Epidermal melanocyte (primary cell): ENCODE measurements at regions not wholly inside any gene's neighbourhood (a gene's known extent, or its start where the extent isn't known, plus 50 kb on each side); places are given as distances from the start of the nearest gene placed in this dataset.

Experiments
- DNase-seq: peaks from one replicate; pipeline ENCODE4 v3.0.0; 2011; ENCODE audit warnings: low spot score; ENCODE audit not compliant: insufficient read length

DNA sequence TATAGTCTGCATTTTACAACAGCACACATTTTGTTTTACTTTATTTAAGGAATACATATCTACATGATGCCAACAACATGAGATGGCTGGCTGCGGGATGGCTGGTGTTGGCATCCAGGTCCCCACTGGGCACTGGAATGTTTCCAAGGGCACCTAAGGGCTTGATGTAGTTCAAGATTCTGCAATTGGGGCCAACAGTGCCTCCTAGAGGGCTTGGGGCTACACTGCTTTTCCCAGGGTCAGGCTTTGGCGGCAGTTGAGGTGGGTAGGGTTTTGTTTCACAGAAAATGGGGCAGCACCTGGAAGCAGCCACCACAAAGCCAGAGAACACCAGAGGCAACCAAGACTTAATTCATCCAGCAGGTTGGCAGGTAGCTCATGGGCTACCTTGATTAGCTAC lies 166.7 kb upstream of the PRNP start:
- DNase-seq: no peak

GRCh38 chr20:4516876-4517275 lies 169.4 kb upstream of the PRNP start:
- no peak for DNase-seq

DNA sequence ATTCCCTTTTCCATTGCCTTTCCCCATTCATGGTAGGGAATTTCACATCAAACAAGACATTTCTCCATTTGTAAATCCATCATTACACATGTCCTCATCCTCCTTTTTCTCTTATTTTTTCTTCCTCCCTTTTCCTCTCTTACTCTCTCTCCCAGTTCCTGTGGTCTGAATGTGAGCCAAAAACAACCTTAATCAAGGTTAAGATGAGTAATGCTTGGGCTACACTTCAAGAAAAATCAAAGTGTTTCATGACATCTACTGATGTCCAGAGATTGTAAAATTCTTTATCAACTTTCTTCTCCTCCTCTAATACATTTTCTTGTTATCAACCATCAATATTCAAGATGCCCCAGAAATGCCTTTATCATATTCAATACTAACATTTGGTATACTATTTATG lies 172.5 kb upstream of the PRNP start:
- DNase-seq: no peak

DNA sequence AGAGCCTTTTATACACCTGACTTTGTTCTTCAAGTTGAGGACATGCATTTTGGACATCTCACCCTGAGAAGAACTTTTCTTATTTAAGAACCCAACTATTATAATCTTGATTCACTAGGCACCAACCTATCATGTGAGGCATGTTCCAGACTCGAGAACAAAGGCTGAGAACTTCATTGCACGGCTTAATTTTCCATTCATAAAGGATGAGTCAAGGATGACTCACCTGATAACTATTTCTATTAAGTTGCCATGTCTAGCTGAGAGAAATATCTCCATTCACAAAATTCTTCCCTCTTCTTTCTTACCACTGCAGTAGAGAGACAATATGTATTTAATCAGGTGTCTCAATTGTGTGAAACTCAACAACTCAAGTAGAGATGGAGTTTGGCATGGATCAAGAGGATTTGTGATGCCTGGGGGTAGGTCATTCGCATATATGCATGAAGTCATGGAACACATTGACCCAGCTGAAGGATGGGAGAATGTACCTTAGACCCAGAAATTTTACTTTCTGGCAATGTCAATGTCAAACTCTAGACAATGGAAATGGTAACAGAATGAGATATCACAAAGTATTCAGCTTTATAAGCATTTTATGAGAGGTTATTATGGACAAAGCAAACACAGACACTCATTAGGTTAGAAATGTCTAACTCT lies 173.2 kb upstream of the PRNP start:
- DNase-seq: peak; percentile 40

DNA sequence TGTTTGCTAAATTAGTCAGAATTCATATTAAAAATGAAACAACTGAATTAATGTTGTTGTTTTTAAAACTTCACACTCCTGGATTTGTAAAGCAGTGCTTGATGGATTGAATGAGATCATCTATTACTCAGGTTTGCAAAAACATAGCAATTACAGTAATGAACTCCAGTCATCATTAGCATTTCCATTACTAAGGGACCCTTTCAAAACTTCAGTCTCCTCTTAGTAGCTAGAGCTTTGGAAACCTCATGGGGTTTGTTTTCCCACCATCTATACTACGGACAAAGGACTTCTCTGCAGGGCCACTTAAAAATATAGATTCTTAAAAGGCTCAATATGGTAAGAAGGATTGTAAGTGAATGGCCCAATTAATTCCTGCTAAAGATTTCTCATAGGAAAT lies 174.5 kb upstream of the PRNP start:
- DNase-seq: no peak

DNA sequence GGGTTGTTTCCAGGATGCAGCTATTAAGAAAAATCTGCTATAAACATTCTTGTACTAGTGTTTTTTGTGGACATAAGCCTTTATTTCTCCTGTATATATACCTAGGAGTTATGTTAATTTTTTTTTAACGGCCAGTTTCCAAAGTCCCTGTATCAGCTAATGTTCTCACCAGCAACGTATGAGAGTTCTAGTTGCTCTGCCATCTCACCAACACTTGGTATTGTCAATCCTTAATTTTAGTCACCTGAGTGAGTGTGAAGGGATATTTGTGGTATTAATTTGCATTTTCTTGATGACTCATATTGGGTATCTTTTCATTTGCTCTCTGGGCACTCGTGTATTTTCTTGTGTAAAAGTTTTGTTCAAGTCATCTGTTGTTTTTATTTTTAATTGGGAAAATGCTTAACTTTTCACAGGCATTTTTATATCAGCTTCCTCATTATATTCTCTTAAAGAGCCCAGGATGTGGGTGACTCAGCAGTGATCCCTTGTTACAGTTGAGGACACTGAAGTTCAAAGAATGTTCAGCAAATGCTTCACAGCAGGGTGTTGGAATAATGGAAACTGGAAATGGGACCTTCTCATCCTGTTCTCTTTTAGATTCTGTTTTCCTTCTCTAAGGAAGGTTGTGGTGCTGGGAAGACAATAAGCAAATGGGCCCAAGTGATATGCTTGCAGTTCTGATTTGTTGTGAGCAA lies 176.3 kb upstream of the PRNP start:
- no peak for DNase-seq

DNA sequence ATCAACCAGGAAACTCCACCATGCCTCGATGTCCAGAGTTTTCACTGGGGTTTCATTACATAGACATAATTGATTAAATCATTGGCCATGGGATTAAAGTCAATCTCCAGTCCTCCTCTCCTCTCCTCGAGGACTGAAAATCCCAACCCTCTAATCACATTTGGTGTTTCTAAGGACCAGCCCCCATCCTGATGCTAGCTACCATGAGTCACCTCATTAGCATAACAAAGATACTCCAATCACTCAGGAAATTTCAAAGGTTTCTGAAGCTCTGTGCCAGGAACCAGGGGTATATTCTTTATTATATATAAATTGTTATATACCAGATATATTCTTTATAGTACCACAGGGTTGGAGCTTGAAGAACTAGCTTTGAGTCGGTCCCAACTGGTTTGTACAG lies 177.5 kb upstream of the PRNP start:
- DNase-seq: no peak

GRCh38 chr20:4507288-4507719 lies 179.0 kb upstream of the PRNP start:
- DNase-seq: no peak

GRCh38 chr20:4504814-4505213 lies 181.4 kb upstream of the PRNP start:
- no peak for DNase-seq

GRCh38 chr20:4502756-4503155 lies 183.5 kb upstream of the PRNP start:
- DNase-seq: no peak

GRCh38 chr20:4493386-4493785 lies 192.9 kb upstream of the PRNP start:
- DNase-seq: no peak

GRCh38 chr20:4491643-4492042 lies 194.6 kb upstream of the PRNP start:
- DNase-seq: no peak

- DNase-seq: peak; percentile 23
These were observed 195.5 kb upstream of the PRNP start for GRCh38 chr20:4490606-4491280.

DNA sequence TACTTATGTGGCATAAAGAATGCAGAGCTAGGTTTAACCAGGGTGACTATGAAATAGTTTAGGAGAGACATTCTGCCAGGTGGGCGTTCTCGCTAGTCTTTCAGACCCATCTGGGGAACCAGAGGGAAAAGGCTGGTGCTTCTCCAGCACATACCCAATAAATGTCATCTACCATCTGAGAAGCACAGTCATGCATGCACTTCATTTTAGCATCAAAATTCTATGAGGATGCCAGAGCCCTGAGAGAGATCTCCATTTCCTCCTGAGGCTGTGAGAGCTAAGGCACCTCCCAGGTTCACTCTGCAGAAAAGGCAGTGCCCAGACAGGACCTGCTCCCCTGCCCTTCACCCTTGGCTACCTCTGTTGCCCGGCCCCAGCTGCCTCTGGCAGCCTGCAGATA lies 196.2 kb upstream of the PRNP start:
- DNase-seq: no peak

- DNase-seq: no peak
These were observed 197.6 kb upstream of the PRNP start for GRCh38 chr20:4488407-4489339.

- DNase-seq: no peak
These were observed 201.8 kb upstream of the PRNP start for GRCh38 chr20:4484379-4484997.

DNA sequence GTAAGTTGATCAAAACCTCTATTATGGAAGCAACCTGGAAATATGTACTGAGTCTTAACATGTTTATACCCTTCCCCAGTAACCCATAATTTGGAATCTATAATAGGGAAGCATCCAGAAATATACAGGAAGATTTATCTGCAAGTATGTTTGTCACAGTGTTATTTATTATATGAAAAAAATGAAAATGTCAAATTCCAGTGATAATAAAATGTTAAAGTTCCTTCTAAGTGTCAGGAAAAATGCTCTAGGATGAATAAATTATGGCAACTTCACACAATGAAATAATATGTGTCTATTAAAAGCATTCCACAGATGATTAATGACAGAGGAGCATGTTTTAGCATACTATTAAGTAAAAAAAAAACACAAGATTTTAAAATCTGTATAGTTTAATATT lies 202.3 kb upstream of the PRNP start:
- no peak for DNase-seq

GRCh38 chr20:4483486-4483885 lies 202.8 kb upstream of the PRNP start:
- DNase-seq: no peak

GRCh38 chr20:4480104-4480503 lies 206.2 kb upstream of the PRNP start:
- no peak for DNase-seq

DNA sequence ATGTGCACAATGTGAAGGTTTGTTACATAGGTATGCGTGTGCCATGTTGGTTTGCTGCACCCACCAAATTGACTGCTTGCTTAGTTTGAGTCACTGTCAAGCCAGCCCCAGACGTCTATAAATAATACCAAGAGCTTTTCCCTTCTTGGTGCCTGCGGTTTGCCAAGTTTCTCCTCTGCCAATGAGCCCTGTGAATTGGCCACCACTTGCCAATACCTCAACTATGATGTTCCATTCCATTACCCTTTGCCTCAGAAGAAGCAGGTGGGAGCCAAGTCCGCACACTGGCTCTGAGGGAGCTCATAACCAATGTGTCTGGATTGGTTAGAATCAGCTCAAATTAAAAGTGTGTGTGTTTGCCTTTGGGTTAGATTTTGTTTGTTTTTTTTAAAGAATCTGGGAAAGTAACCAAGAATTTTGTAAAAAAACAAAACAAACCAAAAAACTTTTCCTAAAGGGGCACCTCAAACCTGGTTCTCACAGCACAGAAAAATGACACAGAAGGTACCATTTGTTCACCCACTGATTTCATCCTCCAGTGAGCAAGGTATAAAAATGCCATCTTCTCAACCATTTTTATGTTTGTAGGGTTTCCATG lies 209.3 kb upstream of the PRNP start:
- no peak for DNase-seq

GRCh38 chr20:4472906-4473305 lies 213.3 kb upstream of the PRNP start:
- no peak for DNase-seq
